Pancreas (tissue), 10 donors: ENCODE measurements at regions not wholly inside any gene's neighbourhood (a gene's known extent, or its start where the extent isn't known, plus 50 kb on each side); places are given as distances from the start of the nearest gene placed in this dataset.

Experiments used
- ATAC-seq, 4 donors: fragments of 200-7000 bp; cut with Tn5 transposase; one replicate each; pipeline versions ENCODE4 v1.8.0 to v1.9.1; 2020; ENCODE audit warnings: mild to moderate bottlenecking in 4 of 4, moderate library complexity in 4 of 4
- DNase-seq, 6 donors: peaks; one replicate each; pipeline ENCODE4 v3.0.0-alpha.2; 2020
- FAIRE-seq: peaks from 2 replicates; lab custom pipeline; 2012; peaks lifted over from hg19 to GRCh38; lab: Jason Lieb, UNC
- H3K27ac ChIP-seq, 4 donors: fragments of 200-600 bp; sonication (generic); 1 replicate in 3 of 4; 2 replicates in 1 of 4; pipeline versions ENCODE4 v1.5.0 to v1.8.0; 2020
- H3K27me3 ChIP-seq, 4 donors: fragments of 200-600 bp; one replicate each; pipeline ENCODE4 v1.8.0; 2021
- H3K36me3 ChIP-seq, 3 donors: fragments of 200-600 bp; sonication (generic) in 1 of 3; one replicate each; pipeline versions ENCODE4 v1.5.0 to v1.8.0; 2020 to 2021
- H3K4me1 ChIP-seq, 3 donors: fragments of 200-600 bp; one replicate each; pipeline ENCODE4 v1.8.0; 2021
- H3K4me3 ChIP-seq, 4 donors: fragments of 200-600 bp; sonication (generic) in 2 of 4; one replicate each; pipeline versions ENCODE4 v1.5.0 to v1.8.0; 2020 to 2021
- H3K9me3 ChIP-seq, 4 donors: fragments of 200-600 bp; one replicate each; pipeline ENCODE4 v1.8.0; 2021
- WGBS, 2 donors: extraction: QIAGEN DNeasy Blood & Tissue Kit; methylation state at CpG; one replicate each; pipeline ENCODE4 v1.1.7; 2013; 5-methylcytosine and 5-hydroxymethylcytosine counted together
- intact Hi-C, 3 donors: fragments of 100-400 bp; cut with DNase I; formaldehyde crosslinking; loops; one replicate each; pipeline versions ENCODE4 v1.11.1 to v1.14.2; 2022
- TF ChIP-seq, protein P1 (sequence below), 4 donors: fragments of 200-600 bp; sonication (generic) in 3 of 4; IDR thresholded peaks; one replicate each; pipeline versions ENCODE4 v1.5.0 to v1.8.0; 2021; ENCODE audit warnings: antibody characterized with exemption in 4 of 4
- donor health status: healthy with polysubstance abuse.
- donor health status: DM: no; HTN: no; CAD: no; lungs with moderate emphysema.
- donor health status: DM: no; HTN: no; CAD: no.
- donor health status: control.
- donor health status: control.
- donor health status: Bipolar disorder and iron deficiency.
- donor health status: DM: yes; HTN: yes; CAD: no.
- donor health status: DM: no; HTN: no; CAD: no.
- donor health status: DM: no; HTN: no; CAD: no.
- donor health status: DM: yes; HTN: yes; CAD: no.

DNA sequence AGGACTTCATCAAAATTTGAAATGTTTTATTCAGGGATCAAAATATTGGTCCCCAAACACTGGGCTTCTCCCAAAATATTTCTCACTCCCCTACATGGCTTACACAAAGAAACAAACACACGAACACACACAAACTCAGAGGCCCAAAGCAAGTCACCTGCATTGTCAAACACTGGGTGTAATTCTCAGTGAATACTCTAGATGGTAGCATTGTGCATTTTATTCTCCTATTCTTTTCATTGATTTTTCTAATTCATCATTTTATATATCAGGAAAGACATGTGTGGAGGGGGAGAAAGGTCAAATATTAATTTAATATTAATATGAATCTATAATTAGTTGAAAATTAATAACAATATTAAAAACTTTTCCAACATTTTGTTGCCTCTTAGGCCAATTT, 72.3 kb upstream of the TNMD start:
- no peaks in the 10 kb centered on the region for H3K9me3 ChIP-seq
- 15 to 18% methylated on average over 1 of the region's 1 CpG for WGBS, 2 donors
- intact Hi-C loops: loop anchor here in 1 of 3 donors (10.0 kb wide), 1 partner anchor 252 kb away; no protein-coding TSS in a partner anchor
- ATAC-seq: peak in 3 of 4 donors; percentile 50 to 58 (median 56)
- peak; percentile 98 for FAIRE-seq
- H3K36me3 ChIP-seq: no peaks in the 10 kb centered on the region
- peaks cover 0 to 25% (median 4%) of the 10 kb centered on the region in 4 donors for H3K27me3 ChIP-seq
- no peak for DNase-seq
- no peak overlapping the region for H3K27ac ChIP-seq
- H3K4me3 ChIP-seq: no peak overlapping the region
- no peaks in the 10 kb centered on the region for H3K4me1 ChIP-seq
- TF ChIP-seq, protein P1, sequence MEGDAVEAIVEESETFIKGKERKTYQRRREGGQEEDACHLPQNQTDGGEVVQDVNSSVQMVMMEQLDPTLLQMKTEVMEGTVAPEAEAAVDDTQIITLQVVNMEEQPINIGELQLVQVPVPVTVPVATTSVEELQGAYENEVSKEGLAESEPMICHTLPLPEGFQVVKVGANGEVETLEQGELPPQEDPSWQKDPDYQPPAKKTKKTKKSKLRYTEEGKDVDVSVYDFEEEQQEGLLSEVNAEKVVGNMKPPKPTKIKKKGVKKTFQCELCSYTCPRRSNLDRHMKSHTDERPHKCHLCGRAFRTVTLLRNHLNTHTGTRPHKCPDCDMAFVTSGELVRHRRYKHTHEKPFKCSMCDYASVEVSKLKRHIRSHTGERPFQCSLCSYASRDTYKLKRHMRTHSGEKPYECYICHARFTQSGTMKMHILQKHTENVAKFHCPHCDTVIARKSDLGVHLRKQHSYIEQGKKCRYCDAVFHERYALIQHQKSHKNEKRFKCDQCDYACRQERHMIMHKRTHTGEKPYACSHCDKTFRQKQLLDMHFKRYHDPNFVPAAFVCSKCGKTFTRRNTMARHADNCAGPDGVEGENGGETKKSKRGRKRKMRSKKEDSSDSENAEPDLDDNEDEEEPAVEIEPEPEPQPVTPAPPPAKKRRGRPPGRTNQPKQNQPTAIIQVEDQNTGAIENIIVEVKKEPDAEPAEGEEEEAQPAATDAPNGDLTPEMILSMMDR (IDR thresholded peaks at IDR 0.05): peak; percentile 48 to 74 (median 54)

DNA sequence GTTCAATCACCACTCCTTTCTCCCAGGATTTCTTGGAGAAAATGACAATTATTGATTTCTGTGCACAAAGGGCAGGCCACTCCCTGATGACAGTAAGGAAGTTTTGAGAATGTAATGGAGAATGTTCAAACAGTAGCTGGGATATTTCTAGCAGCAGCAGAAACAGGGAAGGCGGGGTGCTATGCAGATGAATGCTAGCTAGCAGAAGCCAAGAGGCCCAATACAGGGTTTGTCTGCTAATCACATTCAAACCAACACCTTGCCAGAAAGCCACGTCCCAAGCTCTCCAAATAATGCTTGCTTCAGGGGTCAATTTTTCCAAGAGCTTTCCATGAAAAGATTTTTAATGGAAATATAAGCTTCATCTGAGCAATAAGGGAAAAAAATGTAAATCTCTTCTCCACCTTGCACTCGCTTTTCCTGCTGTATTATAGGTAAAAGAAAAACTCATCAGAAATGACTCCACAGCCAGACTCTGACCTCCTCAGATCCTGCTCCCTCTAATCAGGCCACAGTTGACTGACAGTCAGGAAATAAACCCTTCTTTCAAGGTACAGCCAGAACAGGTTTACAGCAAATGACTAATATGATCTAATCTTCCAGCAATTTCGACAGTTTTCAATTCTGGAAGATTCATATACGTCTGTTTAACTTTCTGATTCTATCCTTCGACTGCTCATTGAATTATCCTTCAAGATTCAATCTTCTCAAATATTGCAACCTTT, 84.7 kb upstream of the PCDH19 start:
- no peak for DNase-seq

DNA sequence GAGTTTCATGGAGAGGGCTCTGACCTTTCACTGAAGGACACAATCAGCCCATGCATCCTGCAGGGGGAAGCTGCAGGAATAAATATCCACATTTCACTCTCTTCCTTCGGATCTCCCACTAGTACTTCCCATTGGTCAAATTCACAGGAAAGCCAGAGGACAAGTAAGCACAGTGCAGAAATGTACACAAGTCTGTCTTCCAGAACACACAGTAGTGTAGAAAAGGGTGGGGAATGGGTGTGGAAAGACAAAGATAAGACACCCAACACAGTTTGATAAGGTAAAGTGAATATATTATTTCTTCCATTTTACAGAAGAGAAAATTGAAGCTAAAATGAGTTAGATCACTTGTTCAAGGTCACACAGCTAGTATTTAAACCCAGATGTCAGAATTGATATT, 81.1 kb upstream of the PCDH19 start:
- no peak for DNase-seq

More for the DNA sequence above, 84.7 kb upstream of the PCDH19 start:
- ATAC-seq (no peak), FAIRE-seq (no peak)
- peaks cover 0 to 4% (median 0%) of the 10 kb centered on the region in 4 donors for H3K9me3 ChIP-seq
- TF ChIP-seq, protein P1 (IDR thresholded peaks at IDR 0.05): no peak
- no peaks in the 10 kb centered on the region for H3K27me3 ChIP-seq
- no peak overlapping the region for H3K27ac ChIP-seq
- intact Hi-C loops: no loop called here
- H3K4me1 ChIP-seq: no peaks in the 10 kb centered on the region
- no peaks in the 10 kb centered on the region for H3K36me3 ChIP-seq
- 54 to 55% methylated on average over 6 of the region's 6 CpGs for WGBS, 2 donors
- no peak overlapping the region for H3K4me3 ChIP-seq

DNA sequence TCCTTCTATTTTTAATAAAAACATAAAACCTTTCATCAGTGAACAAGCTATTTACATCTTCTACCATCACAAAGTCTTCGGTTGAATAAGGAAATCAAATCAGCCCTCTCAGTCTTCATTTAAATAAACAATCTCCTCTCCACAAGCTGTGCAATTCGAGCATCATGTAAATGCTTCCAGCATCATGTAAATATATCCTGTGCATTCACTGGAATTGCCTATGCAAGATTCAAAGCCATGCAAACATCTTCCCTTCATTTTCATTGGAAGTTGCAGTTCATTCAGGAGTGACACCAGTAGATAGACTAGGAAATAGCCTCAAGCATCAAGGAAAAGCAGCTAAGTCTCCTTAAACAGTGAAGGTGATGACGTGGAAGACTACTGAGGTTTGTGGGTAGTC, 77.7 kb upstream of the PCDH19 start:
- Histone ChIP-seq H3K27ac (no peak overlapping the region), H3K4me1 (no peaks in the 10 kb centered on the region), H3K9me3 (no peaks in the 10 kb centered on the region), H3K27me3 (peaks cover 0 to 7% (median 0%) of the 10 kb centered on the region in 4 donors), H3K4me3 (no peak overlapping the region), H3K36me3 (no peaks in the 10 kb centered on the region)
- ATAC-seq (no peak), FAIRE-seq (no peak), DNase-seq (no peak)
- 46 to 48% methylated on average over 3 of the region's 3 CpGs for WGBS, 2 donors
- intact Hi-C loops: no loop called here
- TF ChIP-seq, protein P1 (IDR thresholded peaks at IDR 0.05): no peak

More for the DNA sequence above, 81.1 kb upstream of the PCDH19 start:
- Histone ChIP-seq H3K4me3 (no peak overlapping the region), H3K36me3 (no peaks in the 10 kb centered on the region), H3K9me3 (no peaks in the 10 kb centered on the region), H3K4me1 (no peaks in the 10 kb centered on the region), H3K27ac (no peak overlapping the region), H3K27me3 (peaks cover 0 to 7% (median 0%) of the 10 kb centered on the region in 4 donors)
- TF ChIP-seq, protein P1 (IDR thresholded peaks at IDR 0.05): no peak
- ATAC-seq (no peak), FAIRE-seq (no peak)
- WGBS, 2 donors: 47% methylated on average over 1 of the region's 1 CpG
- intact Hi-C loops: no loop called here

DNA sequence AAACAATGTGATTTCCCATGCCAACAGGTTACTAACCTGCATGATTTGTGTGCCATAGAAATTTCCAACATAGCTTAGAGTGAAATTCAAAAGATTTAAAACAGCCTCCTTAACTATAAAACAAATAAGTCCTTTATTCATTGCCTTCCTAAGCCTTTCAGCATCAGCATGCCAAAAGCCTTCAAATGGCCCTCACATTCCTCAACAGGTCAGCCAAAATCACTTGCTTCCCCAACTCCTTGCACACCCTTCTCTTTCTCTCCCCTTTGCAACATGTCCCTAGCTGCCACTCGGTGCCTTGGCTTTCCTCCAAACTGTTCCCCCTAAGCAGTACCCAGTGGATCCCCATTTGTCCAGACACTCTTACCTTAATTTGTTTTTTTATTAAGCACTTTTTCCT, 74.9 kb upstream of the PCDH19 start:
- no peak for ATAC-seq
- intact Hi-C loops: no loop called here
- Histone ChIP-seq H3K4me1 (no peaks in the 10 kb centered on the region), H3K27ac (no peak overlapping the region), H3K4me3 (no peak overlapping the region), H3K36me3 (no peaks in the 10 kb centered on the region), H3K9me3 (no peaks in the 10 kb centered on the region), H3K27me3 (peaks cover 0 to 7% (median 0%) of the 10 kb centered on the region in 4 donors)
- FAIRE-seq: no peak
- WGBS, 2 donors: 26 to 31% methylated on average over 1 of the region's 1 CpG
- TF ChIP-seq, protein P1 (IDR thresholded peaks at IDR 0.05): no peak
- no peak for DNase-seq
